HepG2 (cell line): ENCODE measurements at regions not wholly inside any gene's neighbourhood (a gene's known extent, or its start where the extent isn't known, plus 50 kb on each side); places are given as distances from the start of the nearest gene placed in this dataset.
A peak's percentile ranks its signal among the peaks of the same experiment; 100 is the strongest.

Source experiments
- AHDC1 ChIP-seq: sonication (generic); formaldehyde crosslinking; IDR thresholded peaks from 2 replicates; pipeline ENCODE4 v1.5.1; 2020; ENCODE audit warnings: mild to moderate bottlenecking, missing genetic modification reagents, borderline replicate concordance
- FOXP1 ChIP-seq, 2 experiments: fragments of 450-650 bp in 1 of 2; IDR thresholded peaks; 2 replicates each; pipeline ENCODE4 v1.6.1; 2017 to 2018; ENCODE audit warnings: antibody characterized with exemption in 1 of 2
- HNF4A ChIP-seq: sonication (generic); formaldehyde crosslinking; IDR thresholded peaks from 2 replicates; pipeline ENCODE4 v1.4.0; 2020; ENCODE audit warnings: missing genetic modification reagents
- KLF15 ChIP-seq: sonication (generic); formaldehyde crosslinking; IDR thresholded peaks from 2 replicates; pipeline ENCODE4 v1.8.1; 2023; ENCODE audit warnings: borderline replicate concordance, mild to moderate bottlenecking, inconsistent platforms, missing genetic modification reagents, mixed read lengths
- NR2F2 ChIP-seq: IDR thresholded peaks from 2 replicates; pipeline ENCODE4 v1.6.1; 2012; ENCODE audit warnings: low read depth, inconsistent platforms, borderline replicate concordance
- NR2F6 ChIP-seq, 2 experiments: IDR thresholded peaks; 2 replicates each; pipeline ENCODE4 v1.6.1; 2016; ENCODE audit warnings: antibody characterized with exemption in 1 of 2, mild to moderate bottlenecking in 1 of 2
- RNF2 ChIP-seq: fragments of 450-650 bp; conservative IDR thresholded peaks from 2 replicates; pipeline ENCODE4 v1.6.1; 2016; ENCODE audit warnings: low read depth
- ZKSCAN5 ChIP-seq: sonication (generic); formaldehyde crosslinking; IDR thresholded peaks from 2 replicates; pipeline ENCODE4 v1.5.1; 2020; ENCODE audit warnings: mild to moderate bottlenecking, missing genetic modification reagents
- TF ChIP-seq, protein P1 (sequence below): sonication (generic); formaldehyde crosslinking; IDR thresholded peaks from 2 replicates; pipeline ENCODE4 v1.4.0; 2020; ENCODE audit warnings: missing genetic modification reagents, borderline replicate concordance
- TF ChIP-seq, protein P2 (sequence below): sonication (generic); formaldehyde crosslinking; IDR thresholded peaks from 2 replicates; pipeline ENCODE4 v1.4.0; 2020; ENCODE audit warnings: missing genetic modification reagents

- TF ChIP-seq, protein P1, sequence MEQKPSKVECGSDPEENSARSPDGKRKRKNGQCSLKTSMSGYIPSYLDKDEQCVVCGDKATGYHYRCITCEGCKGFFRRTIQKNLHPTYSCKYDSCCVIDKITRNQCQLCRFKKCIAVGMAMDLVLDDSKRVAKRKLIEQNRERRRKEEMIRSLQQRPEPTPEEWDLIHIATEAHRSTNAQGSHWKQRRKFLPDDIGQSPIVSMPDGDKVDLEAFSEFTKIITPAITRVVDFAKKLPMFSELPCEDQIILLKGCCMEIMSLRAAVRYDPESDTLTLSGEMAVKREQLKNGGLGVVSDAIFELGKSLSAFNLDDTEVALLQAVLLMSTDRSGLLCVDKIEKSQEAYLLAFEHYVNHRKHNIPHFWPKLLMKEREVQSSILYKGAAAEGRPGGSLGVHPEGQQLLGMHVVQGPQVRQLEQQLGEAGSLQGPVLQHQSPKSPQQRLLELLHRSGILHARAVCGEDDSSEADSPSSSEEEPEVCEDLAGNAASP (CRISPR knock-in tag), result 0 out of 2 replicates have a peak, but pooled peaks have one; percentile 18
- TF ChIP-seq NR2F6 (IDR thresholded peaks at IDR 0.05) (peak; percentile 72; the same call in 1 of the 2 replicates), NR2F6 (CRISPR knock-in tag; IDR thresholded peaks at IDR 0.05) (peak; percentile 43; the same call in 1 of the 2 replicates), ZKSCAN5 (CRISPR knock-in tag) (no peak), AHDC1 (CRISPR knock-in tag) (peak; percentile 65; the same call in 1 of the 2 replicates), KLF15 (CRISPR knock-in tag) (no peak), RNF2 (no peak), NR2F2 (peak; percentile 86), FOXP1 (IDR thresholded peaks at IDR 0.05) (no peak), FOXP1 (CRISPR knock-in tag; IDR thresholded peaks at IDR 0.05) (peak; percentile 74; the same call in 1 of the 2 replicates), HNF4A (CRISPR knock-in tag) (peak; percentile 28; the same call in 1 of the 2 replicates)
- TF ChIP-seq, protein P2, sequence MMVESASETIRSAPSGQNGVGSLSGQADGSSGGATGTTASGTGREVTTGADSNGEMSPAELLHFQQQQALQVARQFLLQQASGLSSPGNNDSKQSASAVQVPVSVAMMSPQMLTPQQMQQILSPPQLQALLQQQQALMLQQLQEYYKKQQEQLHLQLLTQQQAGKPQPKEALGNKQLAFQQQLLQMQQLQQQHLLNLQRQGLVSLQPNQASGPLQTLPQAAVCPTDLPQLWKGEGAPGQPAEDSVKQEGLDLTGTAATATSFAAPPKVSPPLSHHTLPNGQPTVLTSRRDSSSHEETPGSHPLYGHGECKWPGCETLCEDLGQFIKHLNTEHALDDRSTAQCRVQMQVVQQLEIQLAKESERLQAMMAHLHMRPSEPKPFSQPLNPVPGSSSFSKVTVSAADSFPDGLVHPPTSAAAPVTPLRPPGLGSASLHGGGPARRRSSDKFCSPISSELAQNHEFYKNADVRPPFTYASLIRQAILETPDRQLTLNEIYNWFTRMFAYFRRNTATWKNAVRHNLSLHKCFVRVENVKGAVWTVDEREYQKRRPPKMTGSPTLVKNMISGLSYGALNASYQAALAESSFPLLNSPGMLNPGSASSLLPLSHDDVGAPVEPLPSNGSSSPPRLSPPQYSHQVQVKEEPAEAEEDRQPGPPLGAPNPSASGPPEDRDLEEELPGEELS (CRISPR knock-in tag), result peak; percentile 73
These were observed 101.6 kb upstream of the XIRP2 start (continued) for GRCh38 chr2:166786707-166787106.
